ENCODE measurements at regions not wholly inside any gene's neighbourhood (a gene's known extent, or its start where the extent isn't known, plus 50 kb on each side); places are given as distances from the start of the nearest gene placed in this dataset.

- H3K4me3 ChIP-seq (ENCODE audit: low read depth, low read length) = no peak overlapping the region
- TF ChIP-seq MYC (IDR thresholded peaks at IDR 0.05; ENCODE audit: low read depth, low read length) (no peak), POLR2A (IDR thresholded peaks at IDR 0.05; ENCODE audit: extremely low read depth, insufficient read length) (no peak), CTCF (IDR thresholded peaks at IDR 0.05; ENCODE audit: low read depth, low read length) (no peak), MAX (IDR thresholded peaks at IDR 0.05; ENCODE audit: low read depth, low read length) (no peak)
- DNase-seq (ENCODE audit: low read depth) = no peak
These were observed 132.3 kb upstream of the MB21D2 start for GRCh38 chr3:193049935-193050334.

- no peak overlapping the region for H3K4me3 ChIP-seq (ENCODE audit: low read depth, low read length)
- TF ChIP-seq MAX (IDR thresholded peaks at IDR 0.05; ENCODE audit: low read depth, low read length) (no peak), CTCF (IDR thresholded peaks at IDR 0.05; ENCODE audit: low read depth, low read length) (no peak), POLR2A (IDR thresholded peaks at IDR 0.05; ENCODE audit: extremely low read depth, insufficient read length) (no peak), MYC (IDR thresholded peaks at IDR 0.05; ENCODE audit: low read depth, low read length) (no peak)
- no peak for DNase-seq (ENCODE audit: low read depth)
These were observed 133.7 kb upstream of the MB21D2 start for GRCh38 chr3:193051314-193051713.

GRCh38 chr3:193052354-193053045, 134.8 kb upstream of the MB21D2 start:
- DNase-seq (ENCODE audit: low read depth) = no peak
- TF ChIP-seq MYC (IDR thresholded peaks at IDR 0.05; ENCODE audit: low read depth, low read length) (no peak), POLR2A (IDR thresholded peaks at IDR 0.05; ENCODE audit: extremely low read depth, insufficient read length) (no peak), MAX (IDR thresholded peaks at IDR 0.05; ENCODE audit: low read depth, low read length) (no peak), CTCF (IDR thresholded peaks at IDR 0.05; ENCODE audit: low read depth, low read length) (no peak)
- H3K4me3 ChIP-seq (ENCODE audit: low read depth, low read length) = no peak overlapping the region

- TF ChIP-seq POLR2A (IDR thresholded peaks at IDR 0.05; ENCODE audit: extremely low read depth, insufficient read length) = no peak
- no peak for TF ChIP-seq MAX (IDR thresholded peaks at IDR 0.05; ENCODE audit: low read depth, low read length)
- TF ChIP-seq MYC (IDR thresholded peaks at IDR 0.05; ENCODE audit: low read depth, low read length) = no peak
- no peak for TF ChIP-seq CTCF (IDR thresholded peaks at IDR 0.05; ENCODE audit: low read depth, low read length)
- H3K4me3 ChIP-seq (ENCODE audit: low read depth, low read length) = no peak overlapping the region
- DNase-seq (ENCODE audit: low read depth) = no peak
These were observed 135.4 kb upstream of the MB21D2 start for GRCh38 chr3:193053046-193053435.

- TF ChIP-seq MAX (IDR thresholded peaks at IDR 0.05; ENCODE audit: low read depth, low read length) (no peak), MYC (IDR thresholded peaks at IDR 0.05; ENCODE audit: low read depth, low read length) (no peak), POLR2A (IDR thresholded peaks at IDR 0.05; ENCODE audit: extremely low read depth, insufficient read length) (no peak), CTCF (IDR thresholded peaks at IDR 0.05; ENCODE audit: low read depth, low read length) (no peak)
- DNase-seq (ENCODE audit: low read depth) = no peak
- no peak overlapping the region for H3K4me3 ChIP-seq (ENCODE audit: low read depth, low read length)
These were observed 137.7 kb upstream of the MB21D2 start for GRCh38 chr3:193055352-193055751.
